Body of pancreas (tissue), 4 donors: ENCODE measurements at regions not wholly inside any gene's neighbourhood (a gene's known extent, or its start where the extent isn't known, plus 50 kb on each side); places are given as distances from the start of the nearest gene placed in this dataset.

Experiments
- CTCF ChIP-seq, 7 experiments: fragments of 450-650 bp in 4 of 7; fragments of 200-600 bp in 3 of 7; sonication (generic) in 3 of 7; IDR thresholded peaks; one replicate each; pipeline ENCODE4 v1.5.1; 2016 to 2019; ENCODE audit warnings: antibody characterized with exemption in 7 of 7
- POLR2A ChIP-seq, 3 donors: fragments of 450-650 bp; IDR thresholded peaks; one replicate each; pipeline ENCODE4 v1.6.1; 2016; ENCODE audit warnings: antibody characterized with exemption in 3 of 3, mild to moderate bottlenecking in 2 of 3

GRCh38 chr12:128009108-128009507, 257.9 kb upstream of the TMEM132C start:
- TF ChIP-seq CTCF (IDR thresholded peaks at IDR 0.05), result no peak
- no peak for TF ChIP-seq POLR2A (IDR thresholded peaks at IDR 0.05)
